H7 (cell line): ENCODE measurements at regions not wholly inside any gene's neighbourhood (a gene's known extent, or its start where the extent isn't known, plus 50 kb on each side); places are given as distances from the start of the nearest gene placed in this dataset.

Experiments
- DNase-seq: peaks from one replicate; pipeline ENCODE4 v3.0.0; 2012
- H3K27me3 ChIP-seq: 2 replicates; pipeline ENCODE4 v1.6.0; 2011; ENCODE audit warnings: mild to moderate bottlenecking, low read length; ENCODE audit not compliant: control insufficient read depth, insufficient read depth
- H3K36me3 ChIP-seq: replicated peaks from 2 replicates; pipeline ENCODE4 v1.5.1; 2011; ENCODE audit warnings: low read length; ENCODE audit not compliant: control insufficient read depth, insufficient read depth
- H3K4me3 ChIP-seq: 2 replicates; pipeline ENCODE4 v1.5.1; 2011; ENCODE audit warnings: low read depth, mild to moderate bottlenecking, control low read depth, low read length, moderate library complexity; ENCODE audit not compliant: insufficient read depth

GRCh38 chr2:118223992-118224894 is 136.0 kb downstream of the INSIG2 start:
- peak; percentile 76 for DNase-seq
- Histone ChIP-seq H3K27me3 (peaks cover 23% of the 10 kb centered on the region), H3K4me3 (peak overlapping the region; percentile 51), H3K36me3 (no peaks in the 10 kb centered on the region)

GRCh38 chr2:118223511-118223991 is 135.3 kb downstream of the INSIG2 start:
- peak; percentile 52 for DNase-seq
- Histone ChIP-seq H3K4me3 (peak overlapping the region; percentile 51), H3K27me3 (peaks cover 23% of the 10 kb centered on the region), H3K36me3 (no peaks in the 10 kb centered on the region)

GRCh38 chr2:118222672-118223421 is 134.6 kb downstream of the INSIG2 start:
- Histone ChIP-seq H3K36me3 (no peaks in the 10 kb centered on the region), H3K27me3 (peaks cover 23% of the 10 kb centered on the region), H3K4me3 (0 out of 2 replicates have a peak overlapping the region, but pooled peaks have one; percentile 51)
- no peak for DNase-seq

- no peaks in the 10 kb centered on the region for H3K36me3 ChIP-seq
- peaks cover 23% of the 10 kb centered on the region for H3K27me3 ChIP-seq
- DNase-seq, result no peak
- no peak overlapping the region for H3K4me3 ChIP-seq
These were observed 134.0 kb downstream of the INSIG2 start for GRCh38 chr2:118222273-118222594.

- Histone ChIP-seq H3K27me3 (peaks cover 23% of the 10 kb centered on the region), H3K36me3 (no peaks in the 10 kb centered on the region), H3K4me3 (no peak overlapping the region)
- peak; percentile 65 for DNase-seq
These were observed 133.4 kb downstream of the INSIG2 start for GRCh38 chr2:118221536-118222272.

- no peaks in the 10 kb centered on the region for H3K36me3 ChIP-seq
- peaks cover 17% of the 10 kb centered on the region for H3K27me3 ChIP-seq
- H3K4me3 ChIP-seq, result no peak overlapping the region
- no peak for DNase-seq
These were observed 131.3 kb downstream of the INSIG2 start for GRCh38 chr2:118219611-118220010.

- DNase-seq, result no peak
- no peak overlapping the region for H3K4me3 ChIP-seq
- H3K27me3 ChIP-seq, result no peaks in the 10 kb centered on the region
- H3K36me3 ChIP-seq, result no peaks in the 10 kb centered on the region
These were observed 128.0 kb downstream of the INSIG2 start for GRCh38 chr2:118216224-118216623.

- Histone ChIP-seq H3K36me3 (no peaks in the 10 kb centered on the region), H3K4me3 (no peak overlapping the region), H3K27me3 (no peaks in the 10 kb centered on the region)
- no peak for DNase-seq
These were observed 121.5 kb downstream of the INSIG2 start for GRCh38 chr2:118209727-118210126.

GRCh38 chr2:118207889-118208288 is 119.6 kb downstream of the INSIG2 start:
- H3K36me3 ChIP-seq, result no peaks in the 10 kb centered on the region
- DNase-seq, result no peak
- H3K4me3 ChIP-seq, result no peak overlapping the region
- no peaks in the 10 kb centered on the region for H3K27me3 ChIP-seq

GRCh38 chr2:118202707-118203303 is 114.5 kb downstream of the INSIG2 start:
- no peak overlapping the region for H3K4me3 ChIP-seq

GRCh38 chr2:118198268-118198667 is 110.0 kb downstream of the INSIG2 start:
- Histone ChIP-seq H3K36me3 (no peaks in the 10 kb centered on the region), H3K4me3 (no peak overlapping the region), H3K27me3 (no peaks in the 10 kb centered on the region)
- no peak for DNase-seq

More at GRCh38 chr2:118202707-118203303, 114.5 kb downstream of the INSIG2 start:
- DNase-seq, result peak; percentile 41
- Histone ChIP-seq H3K27me3 (no peaks in the 10 kb centered on the region), H3K36me3 (no peaks in the 10 kb centered on the region)

GRCh38 chr2:118197011-118197675 is 108.9 kb downstream of the INSIG2 start:
- no peak overlapping the region for H3K4me3 ChIP-seq
- no peak for DNase-seq
- no peaks in the 10 kb centered on the region for H3K27me3 ChIP-seq
- no peaks in the 10 kb centered on the region for H3K36me3 ChIP-seq

GRCh38 chr2:118190474-118190873 is 102.2 kb downstream of the INSIG2 start:
- Histone ChIP-seq H3K27me3 (peaks cover 2% of the 10 kb centered on the region; the same call in 1 of the 2 replicates), H3K4me3 (no peak overlapping the region)

GRCh38 chr2:118186858-118187254 is 98.6 kb downstream of the INSIG2 start:
- no peak for DNase-seq
- peaks cover 2% of the 10 kb centered on the region for H3K27me3 ChIP-seq
- H3K4me3 ChIP-seq, result peak overlapping the region; percentile 76
- no peaks in the 10 kb centered on the region for H3K36me3 ChIP-seq

More at GRCh38 chr2:118190474-118190873, 102.2 kb downstream of the INSIG2 start:
- no peak for DNase-seq
- no peaks in the 10 kb centered on the region for H3K36me3 ChIP-seq
